ENCODE measurements at regions not wholly inside any gene's neighbourhood (a gene's known extent, or its start where the extent isn't known, plus 50 kb on each side); places are given as distances from the start of the nearest gene placed in this dataset.

DNA sequence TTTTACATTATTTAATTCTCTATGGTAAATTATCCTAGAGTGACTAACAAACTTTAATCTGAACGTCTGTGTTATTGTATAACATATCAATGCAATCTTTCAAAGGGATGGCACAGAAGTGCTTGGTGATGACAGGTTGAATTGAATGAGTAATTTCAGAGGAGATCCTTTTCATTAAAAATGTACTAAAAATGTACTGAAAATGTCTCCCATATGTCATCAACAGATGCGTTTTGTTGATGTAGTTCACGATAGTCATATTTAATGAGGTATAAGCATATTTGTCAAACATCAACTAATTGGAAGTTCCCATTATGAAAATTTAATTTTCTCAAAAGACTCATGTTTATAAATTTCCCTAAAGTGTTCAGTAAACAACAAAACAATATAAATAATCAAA lies 1434.7 kb upstream of the PCDH20 start:
- no peak overlapping the region for H3K4me3 Mint-ChIP-seq
- no peak for TF ChIP-seq ELF4 (CRISPR knock-in tag; IDR thresholded peaks at IDR 0.05; ENCODE audit: low read depth)
- TF ChIP-seq, protein P1, sequence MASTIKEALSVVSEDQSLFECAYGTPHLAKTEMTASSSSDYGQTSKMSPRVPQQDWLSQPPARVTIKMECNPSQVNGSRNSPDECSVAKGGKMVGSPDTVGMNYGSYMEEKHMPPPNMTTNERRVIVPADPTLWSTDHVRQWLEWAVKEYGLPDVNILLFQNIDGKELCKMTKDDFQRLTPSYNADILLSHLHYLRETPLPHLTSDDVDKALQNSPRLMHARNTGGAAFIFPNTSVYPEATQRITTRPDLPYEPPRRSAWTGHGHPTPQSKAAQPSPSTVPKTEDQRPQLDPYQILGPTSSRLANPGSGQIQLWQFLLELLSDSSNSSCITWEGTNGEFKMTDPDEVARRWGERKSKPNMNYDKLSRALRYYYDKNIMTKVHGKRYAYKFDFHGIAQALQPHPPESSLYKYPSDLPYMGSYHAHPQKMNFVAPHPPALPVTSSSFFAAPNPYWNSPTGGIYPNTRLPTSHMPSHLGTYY (CRISPR knock-in tag; IDR thresholded peaks at IDR 0.05) = no peak
- TF ChIP-seq E2F1 (CRISPR knock-in tag; IDR thresholded peaks at IDR 0.05) = no peak
- no peak for TF ChIP-seq NFE2L1 (CRISPR knock-in tag; IDR thresholded peaks at IDR 0.05)
- no peak for TF ChIP-seq FOXK1 (CRISPR knock-in tag; IDR thresholded peaks at IDR 0.05)
- TF ChIP-seq CREB1 (CRISPR knock-in tag; IDR thresholded peaks at IDR 0.05) = no peak
- no peak for TF ChIP-seq FOXP4 (CRISPR knock-in tag; IDR thresholded peaks at IDR 0.05)
- no peak for TF ChIP-seq ZNF512 (CRISPR knock-in tag; IDR thresholded peaks at IDR 0.05; ENCODE audit: borderline replicate concordance)
- no peak for TF ChIP-seq NR1H2 (CRISPR knock-in tag; IDR thresholded peaks at IDR 0.05)
- no peak for TF ChIP-seq SMAD4 (CRISPR knock-in tag; IDR thresholded peaks at IDR 0.05)
- no peak for TF ChIP-seq TEAD1 (CRISPR knock-in tag; IDR thresholded peaks at IDR 0.05)
- TF ChIP-seq IRF2 (CRISPR knock-in tag; IDR thresholded peaks at IDR 0.05; ENCODE audit: borderline replicate concordance, low read depth) = no peak
- TF ChIP-seq, protein P2, sequence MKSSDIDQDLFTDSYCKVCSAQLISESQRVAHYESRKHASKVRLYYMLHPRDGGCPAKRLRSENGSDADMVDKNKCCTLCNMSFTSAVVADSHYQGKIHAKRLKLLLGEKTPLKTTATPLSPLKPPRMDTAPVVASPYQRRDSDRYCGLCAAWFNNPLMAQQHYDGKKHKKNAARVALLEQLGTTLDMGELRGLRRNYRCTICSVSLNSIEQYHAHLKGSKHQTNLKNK (CRISPR knock-in tag; IDR thresholded peaks at IDR 0.05) = no peak
- no peak for TF ChIP-seq FOXJ3 (CRISPR knock-in tag; IDR thresholded peaks at IDR 0.05; ENCODE audit: borderline replicate concordance)
- TF ChIP-seq NFYB (CRISPR knock-in tag; conservative IDR thresholded peaks at IDR 0.05; ENCODE audit: low read depth) = no peak
- no peak for TF ChIP-seq CDX4 (CRISPR knock-in tag; IDR thresholded peaks at IDR 0.05; ENCODE audit: borderline replicate concordance)
- TF ChIP-seq AR (CRISPR knock-in tag; IDR thresholded peaks at IDR 0.05) = no peak
- no peak for TF ChIP-seq NFATC4 (CRISPR knock-in tag; IDR thresholded peaks at IDR 0.05)
- H3K27me3 Mint-ChIP-seq (ENCODE audit: low read depth) = no peaks in the 10 kb centered on the region
- peaks cover 6% of the 10 kb centered on the region; the same call in 1 of the 2 replicates for H3K4me1 Mint-ChIP-seq
- no peaks in the 10 kb centered on the region for H3K36me3 Mint-ChIP-seq
- ChIA-PET CTCF (no interaction called here), POLR2A (no interaction called here)
- no peak overlapping the region for H3K27ac Mint-ChIP-seq
- ATAC-seq (no peak), DNase-seq (ENCODE audit: low spot score) (no peak)
- no peaks in the 10 kb centered on the region for H3K9me3 Mint-ChIP-seq
